Right lobe of liver (tissue), 4 donors: ENCODE measurements at regions not wholly inside any gene's neighbourhood (a gene's known extent, or its start where the extent isn't known, plus 50 kb on each side); places are given as distances from the start of the nearest gene placed in this dataset.

ENCODE experiments used
- POLR2A ChIP-seq: fragments of 450-650 bp; IDR thresholded peaks from one replicate; pipeline ENCODE4 v1.6.1; 2017; ENCODE audit warnings: antibody characterized with exemption, mild to moderate bottlenecking
- TF ChIP-seq, protein P1 (sequence below), 4 donors: fragments of 200-600 bp in 3 of 4; fragments of 450-650 bp in 1 of 4; IDR thresholded peaks; one replicate each; pipeline versions ENCODE4 v1.5.1 to v1.8.0; 2016 to 2022; ENCODE audit warnings: antibody characterized with exemption in 4 of 4, mild to moderate bottlenecking in 2 of 4
- donor health status: DM: no; HTN: no; CAD: no.
- donor health status: DM: no; HTN: no; CAD: no.
- donor health status: DM: no; HTN: yes; CAD: no.

DNA sequence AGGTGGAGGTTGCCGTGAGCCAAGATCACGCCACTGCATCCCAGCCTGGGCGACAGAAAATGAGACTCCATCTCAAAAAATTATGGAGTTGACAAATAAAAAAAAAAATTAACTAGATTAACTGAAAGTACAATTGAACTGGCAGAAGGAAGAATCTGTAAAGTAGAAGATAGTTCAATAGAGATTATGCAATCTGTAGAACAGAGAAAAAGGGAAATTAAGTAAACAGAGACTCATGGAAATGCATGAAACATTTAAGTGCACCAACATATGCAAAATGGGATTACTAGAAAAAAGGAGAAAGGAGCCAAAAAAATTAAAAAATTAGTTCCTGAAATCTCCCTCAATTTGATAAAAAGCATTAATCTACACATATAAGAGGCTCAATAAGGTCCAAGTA lies 188.8 kb upstream of the KHDRBS2 start:
- TF ChIP-seq, protein P1, sequence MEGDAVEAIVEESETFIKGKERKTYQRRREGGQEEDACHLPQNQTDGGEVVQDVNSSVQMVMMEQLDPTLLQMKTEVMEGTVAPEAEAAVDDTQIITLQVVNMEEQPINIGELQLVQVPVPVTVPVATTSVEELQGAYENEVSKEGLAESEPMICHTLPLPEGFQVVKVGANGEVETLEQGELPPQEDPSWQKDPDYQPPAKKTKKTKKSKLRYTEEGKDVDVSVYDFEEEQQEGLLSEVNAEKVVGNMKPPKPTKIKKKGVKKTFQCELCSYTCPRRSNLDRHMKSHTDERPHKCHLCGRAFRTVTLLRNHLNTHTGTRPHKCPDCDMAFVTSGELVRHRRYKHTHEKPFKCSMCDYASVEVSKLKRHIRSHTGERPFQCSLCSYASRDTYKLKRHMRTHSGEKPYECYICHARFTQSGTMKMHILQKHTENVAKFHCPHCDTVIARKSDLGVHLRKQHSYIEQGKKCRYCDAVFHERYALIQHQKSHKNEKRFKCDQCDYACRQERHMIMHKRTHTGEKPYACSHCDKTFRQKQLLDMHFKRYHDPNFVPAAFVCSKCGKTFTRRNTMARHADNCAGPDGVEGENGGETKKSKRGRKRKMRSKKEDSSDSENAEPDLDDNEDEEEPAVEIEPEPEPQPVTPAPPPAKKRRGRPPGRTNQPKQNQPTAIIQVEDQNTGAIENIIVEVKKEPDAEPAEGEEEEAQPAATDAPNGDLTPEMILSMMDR (IDR thresholded peaks at IDR 0.05) = no peak
- TF ChIP-seq POLR2A = no peak
